Tibial artery (tissue), 4 donors: ENCODE measurements at regions not wholly inside any gene's neighbourhood (a gene's known extent, or its start where the extent isn't known, plus 50 kb on each side); places are given as distances from the start of the nearest gene placed in this dataset.

Experiments
- DNase-seq, 2 donors: peaks; one replicate each; pipeline ENCODE4 v3.0.0-alpha.2; 2019
- H3K27ac ChIP-seq, 2 donors: fragments of 200-600 bp; sonication (generic) in 1 of 2; 1 replicate in 1 of 2; 2 replicates in 1 of 2; pipeline ENCODE4 v1.5.1; 2018 to 2019; ENCODE audit warnings: mild to moderate bottlenecking in 1 of 2
- H3K27me3 ChIP-seq, 2 donors: fragments of 200-600 bp; sonication (generic) in 1 of 2; one replicate each; pipeline versions ENCODE4 v1.5.1 to v1.6.0; 2016 to 2019
- H3K36me3 ChIP-seq, 3 donors: fragments of 200-600 bp; sonication (generic) in 2 of 3; one replicate each; pipeline ENCODE4 v1.5.1; 2016 to 2019; ENCODE audit warnings: mild to moderate bottlenecking in 2 of 3
- H3K4me1 ChIP-seq, 4 donors: fragments of 200-600 bp; sonication (generic) in 2 of 4; 1 replicate in 3 of 4; 2 replicates in 1 of 4; pipeline ENCODE4 v1.5.1; 2016 to 2019
- H3K4me3 ChIP-seq, 2 donors: fragments of 200-600 bp; sonication (generic) in 1 of 2; 1 replicate in 1 of 2; 2 replicates in 1 of 2; pipeline ENCODE4 v1.5.1; 2018 to 2019; ENCODE audit warnings: mild to moderate bottlenecking in 2 of 2
- H3K9me3 ChIP-seq, 3 donors: fragments of 200-600 bp; sonication (generic) in 1 of 3; one replicate each; pipeline ENCODE4 v1.5.1; 2016 to 2019
- CTCF ChIP-seq, 2 experiments: fragments of 200-600 bp in 1 of 2; fragments of 450-650 bp in 1 of 2; IDR thresholded peaks; one replicate each; pipeline ENCODE4 v1.5.1; 2017 to 2019; ENCODE audit warnings: antibody characterized with exemption in 2 of 2, mild to moderate bottlenecking in 1 of 2, moderate library complexity in 1 of 2
- intact Hi-C: fragments of 100-400 bp; cut with DNase I; formaldehyde crosslinking; loops from one replicate; pipeline ENCODE4 v1.15.0; 2023; ENCODE audit warnings: low total_unique reads

GRCh38 chrX:149296092-149296491 lies 209.0 kb downstream of the IDS start:
- Histone ChIP-seq H3K36me3 (no peaks in the 10 kb centered on the region), H3K4me1 (no peaks in the 10 kb centered on the region), H3K27me3 (no peaks in the 10 kb centered on the region), H3K9me3 (no peaks in the 10 kb centered on the region), H3K27ac (no peak overlapping the region), H3K4me3 (no peak overlapping the region)
- DNase-seq, result no peak
- TF ChIP-seq CTCF (IDR thresholded peaks at IDR 0.05), result no peak
- intact Hi-C loops, result no loop called here

- peak; percentile 37 to 42 for TF ChIP-seq CTCF (IDR thresholded peaks at IDR 0.05)
- intact Hi-C loops, result no loop called here
- no peak for DNase-seq
- Histone ChIP-seq H3K9me3 (no peaks in the 10 kb centered on the region), H3K4me3 (no peak overlapping the region), H3K27ac (no peak overlapping the region), H3K36me3 (no peaks in the 10 kb centered on the region), H3K27me3 (no peaks in the 10 kb centered on the region), H3K4me1 (no peaks in the 10 kb centered on the region)
Observed at GRCh38 chrX:149286940-149287349, 218.2 kb downstream of the IDS start.

GRCh38 chrX:149284616-149285015 lies 220.5 kb downstream of the IDS start:
- no peak for TF ChIP-seq CTCF (IDR thresholded peaks at IDR 0.05)
- no peak for DNase-seq
- no peaks in the 10 kb centered on the region for H3K36me3 ChIP-seq
- intact Hi-C loops, result no loop called here
- no peaks in the 10 kb centered on the region for H3K9me3 ChIP-seq
- H3K4me3 ChIP-seq, result no peak overlapping the region
- H3K4me1 ChIP-seq, result no peaks in the 10 kb centered on the region
- no peaks in the 10 kb centered on the region for H3K27me3 ChIP-seq
- no peak overlapping the region for H3K27ac ChIP-seq

GRCh38 chrX:149283853-149284252 lies 221.3 kb downstream of the IDS start:
- intact Hi-C loops, result no loop called here
- DNase-seq, result no peak
- no peak overlapping the region for H3K27ac ChIP-seq
- no peaks in the 10 kb centered on the region for H3K4me1 ChIP-seq
- no peak overlapping the region for H3K4me3 ChIP-seq
- H3K27me3 ChIP-seq, result no peaks in the 10 kb centered on the region
- TF ChIP-seq CTCF (IDR thresholded peaks at IDR 0.05), result no peak
- no peaks in the 10 kb centered on the region for H3K36me3 ChIP-seq
- H3K9me3 ChIP-seq, result no peaks in the 10 kb centered on the region

GRCh38 chrX:149282909-149283308 lies 222.2 kb downstream of the IDS start:
- intact Hi-C loops, result no loop called here
- no peak overlapping the region for H3K27ac ChIP-seq
- H3K4me1 ChIP-seq, result no peaks in the 10 kb centered on the region
- H3K4me3 ChIP-seq, result no peak overlapping the region
- TF ChIP-seq CTCF (IDR thresholded peaks at IDR 0.05), result no peak
- H3K27me3 ChIP-seq, result no peaks in the 10 kb centered on the region
- DNase-seq, result no peak
- no peaks in the 10 kb centered on the region for H3K9me3 ChIP-seq
- H3K36me3 ChIP-seq, result no peaks in the 10 kb centered on the region

- intact Hi-C loops, result no loop called here
- no peak overlapping the region for H3K27ac ChIP-seq
- H3K36me3 ChIP-seq, result no peaks in the 10 kb centered on the region
- no peaks in the 10 kb centered on the region for H3K9me3 ChIP-seq
- no peak overlapping the region for H3K4me3 ChIP-seq
- TF ChIP-seq CTCF (IDR thresholded peaks at IDR 0.05), result no peak
- H3K4me1 ChIP-seq, result no peaks in the 10 kb centered on the region
- no peak for DNase-seq
- no peaks in the 10 kb centered on the region for H3K27me3 ChIP-seq
Observed at GRCh38 chrX:149280011-149280410, 225.1 kb downstream of the IDS start.
